GM12878 (cell line): ENCODE measurements at regions not wholly inside any gene's neighbourhood (a gene's known extent, or its start where the extent isn't known, plus 50 kb on each side); places are given as distances from the start of the nearest gene placed in this dataset.

ENCODE experiments used
- ATAC-seq: fragments of 200-7000 bp; cut with Tn5 transposase; 3 replicates; pipeline ENCODE4 v1.9.1; 2020; ENCODE audit warnings: mild to moderate bottlenecking, moderate library complexity
- BruUV-seq: library from RNA; stranded (reverse); fragments of 400-500 nt; replicated peaks from 2 replicates; lab custom pipeline; 2021; lab: Mats Ljungman, UMichigan
- CTCF ChIA-PET: fragments of 300-600 bp; sonication (Branson Sonifier 250); formaldehyde crosslinking; extraction: SDS; loops from one replicate; lab custom pipeline; 2021; ENCODE audit warnings: inconsistent platforms; lab: Yijun Ruan, JAX
- POLR2A ChIA-PET: fragments of 350-600 bp; formaldehyde crosslinking; extraction: SDS; loops from one replicate; lab custom pipeline; 2021; ENCODE audit warnings: inconsistent platforms; lab: Charles Lee
- RAD21 ChIA-PET: fragments of 300-600 bp; sonication (Branson Sonifier 250); formaldehyde crosslinking; loops from one replicate; lab custom pipeline; 2023; ENCODE audit warnings: antibody characterized with exemption; ENCODE audit not compliant: unreplicated experiment; lab: Charles Lee
- SMC1A ChIA-PET: fragments of 300-600 bp; sonication (Branson Sonifier 250); formaldehyde crosslinking; loops from one replicate; lab custom pipeline; 2023; ENCODE audit not compliant: unreplicated experiment, uncharacterized antibody; lab: Charles Lee
- DNase-seq: peaks from one replicate; pipeline ENCODE4 v3.0.0-alpha.2; 2011; ENCODE audit warnings: low read depth, low spot score
- FAIRE-seq: peaks from 3 replicates; lab custom pipeline; 2011; peaks lifted over from hg19 to GRCh38; lab: Jason Lieb, UNC
- H2AFZ ChIP-seq: 2 replicates; pipeline ENCODE4 v1.6.0; 2011; ENCODE audit warnings: low read depth, low read length, control low read depth; ENCODE audit not compliant: control insufficient read depth
- H3K27ac ChIP-seq: 2 replicates; pipeline ENCODE4 v1.5.1; 2011; ENCODE audit warnings: control low read depth; ENCODE audit not compliant: control insufficient read depth, insufficient read depth
- H3K27me3 ChIP-seq, 2 experiments: replicated peaks in 1 of 2; 2 replicates each; pipeline versions ENCODE4 v1.6.0 to v1.6.1; 2011; ENCODE audit warnings: low read length in 1 of 2; ENCODE audit not compliant: control insufficient read depth in 2 of 2, insufficient read depth in 2 of 2
- H3K36me3 ChIP-seq, 2 experiments: 2 replicates each; pipeline ENCODE4 v1.5.1; 2011; ENCODE audit warnings: low read length in 1 of 2; ENCODE audit not compliant: control insufficient read depth in 2 of 2, insufficient read depth in 2 of 2
- H3K4me1 ChIP-seq: 2 replicates; pipeline ENCODE4 v1.6.1; 2011; ENCODE audit warnings: mild to moderate bottlenecking, low read length, moderate library complexity, mixed read lengths; ENCODE audit not compliant: control insufficient read depth, insufficient read depth
- H3K4me2 ChIP-seq: 2 replicates; pipeline ENCODE4 v1.6.0; 2011; ENCODE audit warnings: control low read depth; ENCODE audit not compliant: control insufficient read depth, insufficient read depth
- H3K4me3 ChIP-seq: fragments of 200-600 bp; sonication (generic); 2 replicates; pipeline ENCODE4 v1.5.1; 2016
- H3K79me2 ChIP-seq: 2 replicates; pipeline ENCODE4 v1.6.0; 2011; ENCODE audit warnings: low read length; ENCODE audit not compliant: control insufficient read depth, insufficient read depth
- H3K9ac ChIP-seq: 2 replicates; pipeline ENCODE4 v1.8.0; 2011; ENCODE audit warnings: low read length, control low read depth, mixed read lengths; ENCODE audit not compliant: control insufficient read depth, insufficient read depth
- H3K9me3 ChIP-seq: replicated peaks from 3 replicates; pipeline ENCODE4 v1.5.1; 2011; ENCODE audit warnings: mild to moderate bottlenecking, low read length; ENCODE audit not compliant: control insufficient read depth, insufficient read depth
- H4K20me1 ChIP-seq: 2 replicates; pipeline ENCODE4 v1.6.0; 2011; ENCODE audit not compliant: control insufficient read depth, insufficient read depth
- BMI1 ChIP-seq: fragments of 450-650 bp; IDR thresholded peaks from 2 replicates; pipeline ENCODE4 v1.6.1; 2016; ENCODE audit warnings: mild to moderate bottlenecking, moderate library complexity, borderline replicate concordance
- MYB ChIP-seq: fragments of 150-350 bp; IDR thresholded peaks from 2 replicates; pipeline ENCODE4 v1.6.1; 2014; ENCODE audit warnings: mild to moderate bottlenecking, low read depth, low read length, borderline replicate concordance
- PML ChIP-seq: IDR thresholded peaks from 2 replicates; pipeline ENCODE4 v1.6.1; 2012; ENCODE audit warnings: low read length, inconsistent platforms
- SUZ12 ChIP-seq: fragments of 200-600 bp; sonication (generic); IDR thresholded peaks from one replicate; pipeline ENCODE4 v1.6.1; 2018; ENCODE audit warnings: antibody characterized with exemption, mild to moderate bottlenecking; ENCODE audit not compliant: unreplicated experiment
- TCF12 ChIP-seq: IDR thresholded peaks from 2 replicates; pipeline ENCODE4 v1.6.1; 2011; ENCODE audit warnings: low read depth, mild to moderate bottlenecking, low read length
- ZNF24 ChIP-seq: fragments of 450-650 bp; IDR thresholded peaks from 2 replicates; pipeline ENCODE4 v1.6.1; 2017; ENCODE audit warnings: antibody characterized with exemption, mild to moderate bottlenecking
- WGBS: methylation state at CpG from one replicate; pipeline ENCODE4 v1.1.6; 2016; ENCODE audit warnings: low lambda C conversion rate; ENCODE audit not compliant: insufficient replicate concordance, insufficient coverage; ENCODE audit errors: missing lambda C conversion rate; 5-methylcytosine and 5-hydroxymethylcytosine counted together
- in situ Hi-C: fragments of 300-500 bp; cut with MboI; formaldehyde crosslinking; loops from 9 replicates; pipeline ENCODE4 v1.14.3; 2018; ENCODE audit warnings: mixed read lengths
- intact Hi-C: fragments of 100-400 bp; cut with micrococcal nuclease; formaldehyde crosslinking; loops from one replicate; pipeline ENCODE4 v1.14.2; 2022; ENCODE audit not compliant: unreplicated experiment
- TF ChIP-seq, protein P1 (sequence below): fragments of 450-650 bp; IDR thresholded peaks from 2 replicates; pipeline ENCODE4 v1.6.1; 2017; ENCODE audit warnings: mild to moderate bottlenecking, low read depth, inconsistent platforms; ENCODE audit not compliant: poor library complexity, severe bottlenecking
- TF ChIP-seq, protein P2 (sequence below): IDR thresholded peaks from 2 replicates; pipeline ENCODE4 v1.6.1; 2011; ENCODE audit warnings: low read depth, low read length, improper control_type of control experiment, borderline replicate concordance
- TF ChIP-seq, protein P3 (sequence below): fragments of 450-650 bp; IDR thresholded peaks from 2 replicates; pipeline ENCODE4 v1.6.1; 2017; ENCODE audit warnings: low read depth, mild to moderate bottlenecking, moderate library complexity

DNA sequence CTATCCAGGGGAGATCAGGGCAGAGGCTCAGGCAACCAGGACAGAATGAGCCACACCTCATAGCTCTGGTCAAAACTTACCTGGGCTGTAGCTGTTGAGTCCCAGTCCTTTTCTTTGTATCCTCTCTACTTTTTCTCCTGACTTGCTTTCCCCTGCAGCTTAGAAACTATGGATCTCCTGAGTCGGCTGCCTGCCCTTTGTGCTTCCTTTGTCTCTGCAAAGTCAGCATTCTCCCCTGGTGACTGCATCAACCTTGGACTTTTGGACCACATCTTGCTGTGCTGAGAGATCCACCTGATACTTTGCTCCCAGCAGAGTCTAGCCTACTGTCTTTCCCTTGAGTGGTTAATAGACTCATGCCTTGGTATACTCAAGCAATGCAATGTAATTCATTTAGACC lies 353.3 kb downstream of the SIPA1L2 start:
- no peak overlapping the region for H3K4me2 ChIP-seq
- POLR2A ChIA-PET = no interaction called here
- SMC1A ChIA-PET = no interaction called here
- H4K20me1 ChIP-seq = no peaks in the 10 kb centered on the region
- no peak for FAIRE-seq
- no peak overlapping the region for H2AFZ ChIP-seq
- WGBS = 0% methylated on average over 1 of the region's 1 CpG
- no peaks in the 10 kb centered on the region for H3K79me2 ChIP-seq
- no peak overlapping the region for H3K9ac ChIP-seq
- no peak overlapping the region for H3K4me3 ChIP-seq
- no peak overlapping the region for H3K27ac ChIP-seq
- CTCF ChIA-PET = no interaction called here
- intact Hi-C loops = no loop called here
- TF ChIP-seq MYB (no peak), BMI1 (no peak), PML (no peak), ZNF24 (no peak), SUZ12 (no peak), TCF12 (no peak)
- TF ChIP-seq, protein P1, sequence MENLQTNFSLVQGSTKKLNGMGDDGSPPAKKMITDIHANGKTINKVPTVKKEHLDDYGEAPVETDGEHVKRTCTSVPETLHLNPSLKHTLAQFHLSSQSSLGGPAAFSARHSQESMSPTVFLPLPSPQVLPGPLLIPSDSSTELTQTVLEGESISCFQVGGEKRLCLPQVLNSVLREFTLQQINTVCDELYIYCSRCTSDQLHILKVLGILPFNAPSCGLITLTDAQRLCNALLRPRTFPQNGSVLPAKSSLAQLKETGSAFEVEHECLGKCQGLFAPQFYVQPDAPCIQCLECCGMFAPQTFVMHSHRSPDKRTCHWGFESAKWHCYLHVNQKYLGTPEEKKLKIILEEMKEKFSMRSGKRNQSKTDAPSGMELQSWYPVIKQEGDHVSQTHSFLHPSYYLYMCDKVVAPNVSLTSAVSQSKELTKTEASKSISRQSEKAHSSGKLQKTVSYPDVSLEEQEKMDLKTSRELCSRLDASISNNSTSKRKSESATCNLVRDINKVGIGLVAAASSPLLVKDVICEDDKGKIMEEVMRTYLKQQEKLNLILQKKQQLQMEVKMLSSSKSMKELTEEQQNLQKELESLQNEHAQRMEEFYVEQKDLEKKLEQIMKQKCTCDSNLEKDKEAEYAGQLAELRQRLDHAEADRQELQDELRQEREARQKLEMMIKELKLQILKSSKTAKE = no peak
- TF ChIP-seq, protein P2, sequence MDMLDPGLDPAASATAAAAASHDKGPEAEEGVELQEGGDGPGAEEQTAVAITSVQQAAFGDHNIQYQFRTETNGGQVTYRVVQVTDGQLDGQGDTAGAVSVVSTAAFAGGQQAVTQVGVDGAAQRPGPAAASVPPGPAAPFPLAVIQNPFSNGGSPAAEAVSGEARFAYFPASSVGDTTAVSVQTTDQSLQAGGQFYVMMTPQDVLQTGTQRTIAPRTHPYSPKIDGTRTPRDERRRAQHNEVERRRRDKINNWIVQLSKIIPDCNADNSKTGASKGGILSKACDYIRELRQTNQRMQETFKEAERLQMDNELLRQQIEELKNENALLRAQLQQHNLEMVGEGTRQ = no peak
- TF ChIP-seq, protein P3, sequence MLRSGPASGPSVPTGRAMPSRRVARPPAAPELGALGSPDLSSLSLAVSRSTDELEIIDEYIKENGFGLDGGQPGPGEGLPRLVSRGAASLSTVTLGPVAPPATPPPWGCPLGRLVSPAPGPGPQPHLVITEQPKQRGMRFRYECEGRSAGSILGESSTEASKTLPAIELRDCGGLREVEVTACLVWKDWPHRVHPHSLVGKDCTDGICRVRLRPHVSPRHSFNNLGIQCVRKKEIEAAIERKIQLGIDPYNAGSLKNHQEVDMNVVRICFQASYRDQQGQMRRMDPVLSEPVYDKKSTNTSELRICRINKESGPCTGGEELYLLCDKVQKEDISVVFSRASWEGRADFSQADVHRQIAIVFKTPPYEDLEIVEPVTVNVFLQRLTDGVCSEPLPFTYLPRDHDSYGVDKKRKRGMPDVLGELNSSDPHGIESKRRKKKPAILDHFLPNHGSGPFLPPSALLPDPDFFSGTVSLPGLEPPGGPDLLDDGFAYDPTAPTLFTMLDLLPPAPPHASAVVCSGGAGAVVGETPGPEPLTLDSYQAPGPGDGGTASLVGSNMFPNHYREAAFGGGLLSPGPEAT = no peak
- no TSS peak for BruUV-seq
- H3K27me3 ChIP-seq = no peaks in the 10 kb centered on the region
- H3K9me3 ChIP-seq = no peaks in the 10 kb centered on the region
- RAD21 ChIA-PET = no interaction called here
- in situ Hi-C loops = no loop called here
- H3K4me1 ChIP-seq = no peaks in the 10 kb centered on the region
- DNase-seq = no peak
- no peak for ATAC-seq
- no peaks in the 10 kb centered on the region for H3K36me3 ChIP-seq
